T-helper 1 cell treated with Interleukin-12 subunit alpha and Interleukin-12 subunit beta and Interleukin-4 antibody, amounts not matched to agents 30 μg/mL and 1 μg/mL, for 36 hours (primary cell): ENCODE measurements at regions not wholly inside any gene's neighbourhood (a gene's known extent, or its start where the extent isn't known, plus 50 kb on each side); places are given as distances from the start of the nearest gene placed in this dataset.

ENCODE experiments used
- H3K27ac Mint-ChIP-seq: one replicate; pipeline ENCODE4 v1.8.0; 2021; ENCODE audit warnings: mild to moderate bottlenecking, mixed read lengths
- H3K27me3 Mint-ChIP-seq: one replicate; pipeline ENCODE4 v1.8.0; 2021; ENCODE audit warnings: low read depth, mixed read lengths
- H3K36me3 Mint-ChIP-seq: one replicate; pipeline ENCODE4 v1.8.0; 2021; ENCODE audit warnings: low read depth, mixed read lengths
- H3K4me1 Mint-ChIP-seq: one replicate; pipeline ENCODE4 v1.8.0; 2021; ENCODE audit warnings: low read depth, mixed read lengths
- H3K4me3 Mint-ChIP-seq: one replicate; pipeline ENCODE4 v1.8.0; 2021; ENCODE audit warnings: mild to moderate bottlenecking, moderate library complexity, mixed read lengths
- H3K9me3 Mint-ChIP-seq: one replicate; pipeline ENCODE4 v1.8.0; 2021; ENCODE audit warnings: mixed read lengths

- no peaks in the 10 kb centered on the region for H3K4me1 Mint-ChIP-seq
- no peak overlapping the region for H3K27ac Mint-ChIP-seq
- no peak overlapping the region for H3K4me3 Mint-ChIP-seq
- no peaks in the 10 kb centered on the region for H3K9me3 Mint-ChIP-seq
- H3K27me3 Mint-ChIP-seq = no peaks in the 10 kb centered on the region
- H3K36me3 Mint-ChIP-seq = no peaks in the 10 kb centered on the region
These were observed 118.7 kb downstream of the LYPLAL1 start for GRCh38 chr1:219292341-219292740.

GRCh38 chr1:219289171-219289570 is 115.5 kb downstream of the LYPLAL1 start:
- H3K4me3 Mint-ChIP-seq = no peak overlapping the region
- no peak overlapping the region for H3K27ac Mint-ChIP-seq
- no peaks in the 10 kb centered on the region for H3K36me3 Mint-ChIP-seq
- H3K4me1 Mint-ChIP-seq = no peaks in the 10 kb centered on the region
- no peaks in the 10 kb centered on the region for H3K27me3 Mint-ChIP-seq
- no peaks in the 10 kb centered on the region for H3K9me3 Mint-ChIP-seq

- no peaks in the 10 kb centered on the region for H3K27me3 Mint-ChIP-seq
- no peak overlapping the region for H3K27ac Mint-ChIP-seq
- no peaks in the 10 kb centered on the region for H3K36me3 Mint-ChIP-seq
- no peaks in the 10 kb centered on the region for H3K4me1 Mint-ChIP-seq
- no peak overlapping the region for H3K4me3 Mint-ChIP-seq
- H3K9me3 Mint-ChIP-seq = no peaks in the 10 kb centered on the region
These were observed 109.9 kb downstream of the LYPLAL1 start for GRCh38 chr1:219283541-219283940.

GRCh38 chr1:219281831-219282230 is 108.2 kb downstream of the LYPLAL1 start:
- Mint-ChIP-seq H3K4me1 (no peaks in the 10 kb centered on the region), H3K9me3 (no peaks in the 10 kb centered on the region), H3K27me3 (no peaks in the 10 kb centered on the region), H3K4me3 (no peak overlapping the region), H3K36me3 (no peaks in the 10 kb centered on the region), H3K27ac (no peak overlapping the region)

GRCh38 chr1:219279017-219279770 is 105.5 kb downstream of the LYPLAL1 start:
- Mint-ChIP-seq H3K27me3 (no peaks in the 10 kb centered on the region), H3K9me3 (no peaks in the 10 kb centered on the region), H3K4me1 (no peaks in the 10 kb centered on the region), H3K4me3 (no peak overlapping the region), H3K27ac (no peak overlapping the region), H3K36me3 (no peaks in the 10 kb centered on the region)

GRCh38 chr1:219278288-219278687 is 104.6 kb downstream of the LYPLAL1 start:
- Mint-ChIP-seq H3K27me3 (no peaks in the 10 kb centered on the region), H3K4me1 (no peaks in the 10 kb centered on the region), H3K4me3 (no peak overlapping the region), H3K9me3 (no peaks in the 10 kb centered on the region), H3K36me3 (no peaks in the 10 kb centered on the region), H3K27ac (no peak overlapping the region)

GRCh38 chr1:219277304-219278105 is 103.8 kb downstream of the LYPLAL1 start:
- Mint-ChIP-seq H3K27me3 (no peaks in the 10 kb centered on the region), H3K27ac (no peak overlapping the region), H3K4me3 (no peak overlapping the region), H3K36me3 (no peaks in the 10 kb centered on the region), H3K4me1 (no peaks in the 10 kb centered on the region), H3K9me3 (no peaks in the 10 kb centered on the region)

- no peak overlapping the region for H3K27ac Mint-ChIP-seq
- H3K36me3 Mint-ChIP-seq = no peaks in the 10 kb centered on the region
- H3K9me3 Mint-ChIP-seq = no peaks in the 10 kb centered on the region
- no peak overlapping the region for H3K4me3 Mint-ChIP-seq
- no peaks in the 10 kb centered on the region for H3K4me1 Mint-ChIP-seq
- no peaks in the 10 kb centered on the region for H3K27me3 Mint-ChIP-seq
These were observed 102.5 kb downstream of the LYPLAL1 start for GRCh38 chr1:219276049-219276738.

GRCh38 chr1:219273088-219273686 is 99.5 kb downstream of the LYPLAL1 start:
- Mint-ChIP-seq H3K4me1 (no peaks in the 10 kb centered on the region), H3K36me3 (no peaks in the 10 kb centered on the region), H3K27ac (no peak overlapping the region), H3K9me3 (no peaks in the 10 kb centered on the region), H3K4me3 (no peak overlapping the region), H3K27me3 (no peaks in the 10 kb centered on the region)

- H3K27ac Mint-ChIP-seq = no peak overlapping the region
- H3K4me3 Mint-ChIP-seq = no peak overlapping the region
- H3K9me3 Mint-ChIP-seq = no peaks in the 10 kb centered on the region
- H3K27me3 Mint-ChIP-seq = no peaks in the 10 kb centered on the region
- no peaks in the 10 kb centered on the region for H3K36me3 Mint-ChIP-seq
- H3K4me1 Mint-ChIP-seq = no peaks in the 10 kb centered on the region
These were observed 98.3 kb downstream of the LYPLAL1 start for GRCh38 chr1:219271818-219272535.

GRCh38 chr1:219269171-219269570 is 95.5 kb downstream of the LYPLAL1 start:
- H3K9me3 Mint-ChIP-seq = no peaks in the 10 kb centered on the region
- no peak overlapping the region for H3K4me3 Mint-ChIP-seq
- no peaks in the 10 kb centered on the region for H3K4me1 Mint-ChIP-seq
- no peak overlapping the region for H3K27ac Mint-ChIP-seq
- no peaks in the 10 kb centered on the region for H3K27me3 Mint-ChIP-seq
- no peaks in the 10 kb centered on the region for H3K36me3 Mint-ChIP-seq

GRCh38 chr1:219266524-219266923 is 92.8 kb downstream of the LYPLAL1 start:
- Mint-ChIP-seq H3K36me3 (no peaks in the 10 kb centered on the region), H3K4me3 (no peak overlapping the region), H3K27ac (no peak overlapping the region), H3K27me3 (no peaks in the 10 kb centered on the region), H3K4me1 (no peaks in the 10 kb centered on the region), H3K9me3 (peaks cover 7% of the 10 kb centered on the region)

GRCh38 chr1:219265026-219265515 is 91.4 kb downstream of the LYPLAL1 start:
- H3K4me3 Mint-ChIP-seq = no peak overlapping the region
- no peaks in the 10 kb centered on the region for H3K36me3 Mint-ChIP-seq
- H3K27ac Mint-ChIP-seq = no peak overlapping the region
- no peaks in the 10 kb centered on the region for H3K4me1 Mint-ChIP-seq
- no peaks in the 10 kb centered on the region for H3K27me3 Mint-ChIP-seq
- peaks cover 7% of the 10 kb centered on the region for H3K9me3 Mint-ChIP-seq

- no peak overlapping the region for H3K27ac Mint-ChIP-seq
- H3K27me3 Mint-ChIP-seq = no peaks in the 10 kb centered on the region
- H3K4me3 Mint-ChIP-seq = no peak overlapping the region
- peaks cover 7% of the 10 kb centered on the region for H3K9me3 Mint-ChIP-seq
- H3K36me3 Mint-ChIP-seq = no peaks in the 10 kb centered on the region
- no peaks in the 10 kb centered on the region for H3K4me1 Mint-ChIP-seq
These were observed 90.9 kb downstream of the LYPLAL1 start for GRCh38 chr1:219264561-219264960.
